ENCODE measurements at regions not wholly inside any gene's neighbourhood (a gene's known extent, or its start where the extent isn't known, plus 50 kb on each side); places are given as distances from the start of the nearest gene placed in this dataset.

GRCh38 chr6:92024110-92024509 is 1395.2 kb downstream of the EPHA7 start:
- FAIRE-seq (no peak), ATAC-seq (no peak), DNase-seq (ENCODE audit: low read depth, low spot score) (no peak)
- H3K4me2 ChIP-seq (ENCODE audit: control insufficient read depth, insufficient read depth), result no peak overlapping the region
- WGBS (ENCODE audit: insufficient coverage, insufficient replicate concordance, low lambda C conversion rate, missing lambda C conversion rate), result 88% methylated on average over 1 of the region's 1 CpG
- ChIA-PET POLR2A (interaction anchor here (0.6 kb wide), 1 partner anchor 169 kb away, joined by 4 read pairs; no protein-coding TSS in a partner anchor), CTCF (no interaction called here), SMC1A (ENCODE audit: uncharacterized antibody, unreplicated experiment) (no interaction called here), RAD21 (ENCODE audit: unreplicated experiment) (no interaction called here)
- no peak for TF ChIP-seq POU2F2 (IDR thresholded peaks at IDR 0.05; ENCODE audit: borderline replicate concordance, low read depth, low read length)
- TF ChIP-seq MYC (IDR thresholded peaks at IDR 0.05; ENCODE audit: insufficient read depth, insufficient read length, insufficient replicate concordance, low read length, severe bottlenecking), result no peak
- TF ChIP-seq SREBF1 (IDR thresholded peaks at IDR 0.05; ENCODE audit: low read length), result no peak
- no peak for TF ChIP-seq KDM1A (IDR thresholded peaks at IDR 0.05; ENCODE audit: borderline replicate concordance)
- H3K79me2 ChIP-seq (ENCODE audit: control insufficient read depth, insufficient read depth, low read length), result no peaks in the 10 kb centered on the region
- intact Hi-C loops (cut with micrococcal nuclease; ENCODE audit: unreplicated experiment) (no loop called here), in situ Hi-C loops (cut with MboI) (no loop called here)
- H3K9me3 ChIP-seq (replicated peaks; ENCODE audit: control insufficient read depth, insufficient read depth, low read length), result no peaks in the 10 kb centered on the region
- no peaks in the 10 kb centered on the region for H4K20me1 ChIP-seq (ENCODE audit: control insufficient read depth, insufficient read depth)
- no peaks in the 10 kb centered on the region for H3K27me3 ChIP-seq (replicated peaks in 1 of 2; ENCODE audit: control insufficient read depth in 2 of 2, insufficient read depth in 2 of 2, low read length in 1 of 2)
- no peaks in the 10 kb centered on the region for H3K36me3 ChIP-seq (ENCODE audit: control insufficient read depth in 2 of 2, insufficient read depth in 2 of 2, low read length in 1 of 2)
- no peak overlapping the region for H3K9ac ChIP-seq (ENCODE audit: control insufficient read depth, insufficient read depth, low read length)
- H2AFZ ChIP-seq (ENCODE audit: control insufficient read depth, low read depth, low read length), result no peak overlapping the region
- no peak overlapping the region for H3K4me3 ChIP-seq
- H3K4me1 ChIP-seq (ENCODE audit: control insufficient read depth, insufficient read depth, low read length), result no peaks in the 10 kb centered on the region
- BruUV-seq (replicated peaks), result no TSS peak
- no peak overlapping the region for H3K27ac ChIP-seq (ENCODE audit: control insufficient read depth, insufficient read depth)

GRCh38 chr6:92023410-92023966 is 1395.9 kb downstream of the EPHA7 start:
- WGBS (ENCODE audit: insufficient coverage, insufficient replicate concordance, low lambda C conversion rate, missing lambda C conversion rate), result 14% methylated on average over 2 of the region's 2 CpGs
- Histone ChIP-seq H3K4me1 (ENCODE audit: control insufficient read depth, insufficient read depth, low read length) (no peaks in the 10 kb centered on the region), H3K27ac (ENCODE audit: control insufficient read depth, insufficient read depth) (no peak overlapping the region), H4K20me1 (ENCODE audit: control insufficient read depth, insufficient read depth) (no peaks in the 10 kb centered on the region), H3K36me3 (ENCODE audit: control insufficient read depth in 2 of 2, insufficient read depth in 2 of 2, low read length in 1 of 2) (no peaks in the 10 kb centered on the region), H3K4me2 (ENCODE audit: control insufficient read depth, insufficient read depth) (no peak overlapping the region), H3K9ac (ENCODE audit: control insufficient read depth, insufficient read depth, low read length) (no peak overlapping the region), H3K4me3 (no peak overlapping the region), H2AFZ (ENCODE audit: control insufficient read depth, low read depth, low read length) (no peak overlapping the region), H3K27me3 (replicated peaks in 1 of 2; ENCODE audit: control insufficient read depth in 2 of 2, insufficient read depth in 2 of 2, low read length in 1 of 2) (no peaks in the 10 kb centered on the region), H3K79me2 (ENCODE audit: control insufficient read depth, insufficient read depth, low read length) (no peaks in the 10 kb centered on the region), H3K9me3 (replicated peaks; ENCODE audit: control insufficient read depth, insufficient read depth, low read length) (no peaks in the 10 kb centered on the region)
- ATAC-seq (no peak), DNase-seq (ENCODE audit: low read depth, low spot score) (no peak), FAIRE-seq (no peak)
- RAD21 ChIA-PET (ENCODE audit: unreplicated experiment), result no interaction called here
- CTCF ChIA-PET, result no interaction called here
- BruUV-seq (replicated peaks), result no TSS peak
- in situ Hi-C loops (cut with MboI) (no loop called here), intact Hi-C loops (cut with micrococcal nuclease; ENCODE audit: unreplicated experiment) (no loop called here)
- SMC1A ChIA-PET (ENCODE audit: uncharacterized antibody, unreplicated experiment), result no interaction called here
- POLR2A ChIA-PET, result no interaction called here
- TF ChIP-seq MYC (IDR thresholded peaks at IDR 0.05; ENCODE audit: insufficient read depth, insufficient read length, insufficient replicate concordance, low read length, severe bottlenecking), result no peak
- no peak for TF ChIP-seq POLR2A (IDR thresholded peaks at IDR 0.05; ENCODE audit: low read depth, low read length)
- TF ChIP-seq HCFC1 (IDR thresholded peaks at IDR 0.05; ENCODE audit: low read length), result no peak
- no peak for TF ChIP-seq YY1 (IDR thresholded peaks at IDR 0.05; ENCODE audit: low read depth, low read length)
- no peak for TF ChIP-seq RAD21 (IDR thresholded peaks at IDR 0.05; ENCODE audit: insufficient read depth, low read depth, low read length)
- TF ChIP-seq TARDBP (IDR thresholded peaks at IDR 0.05; ENCODE audit: borderline replicate concordance), result no peak
- no peak for TF ChIP-seq PAX8 (IDR thresholded peaks at IDR 0.05)
- TF ChIP-seq MAX (IDR thresholded peaks at IDR 0.05; ENCODE audit: low read depth, low read length), result no peak
- TF ChIP-seq TAF1 (IDR thresholded peaks at IDR 0.05; ENCODE audit: borderline replicate concordance, low read depth, low read length), result no peak
- no peak for TF ChIP-seq PBX3 (IDR thresholded peaks at IDR 0.05; ENCODE audit: insufficient replicate concordance, low read depth, low read length)
- no peak for TF ChIP-seq CHD1 (IDR thresholded peaks at IDR 0.05; ENCODE audit: low read depth, low read length)
- no peak for TF ChIP-seq HSF1 (IDR thresholded peaks at IDR 0.05; ENCODE audit: low read depth, low read length)
- TF ChIP-seq HDGF (IDR thresholded peaks at IDR 0.05), result no peak
- TF ChIP-seq NFIC (IDR thresholded peaks at IDR 0.05; ENCODE audit: low read depth, low read length), result no peak
- TF ChIP-seq NR2C2 (IDR thresholded peaks at IDR 0.05; ENCODE audit: borderline replicate concordance, control insufficient read depth, insufficient read length, low read depth), result no peak

All from GM12878 (cell line).